NCI-H2196 (cell line): ENCODE measurements at regions not wholly inside any gene's neighbourhood (a gene's known extent, or its start where the extent isn't known, plus 50 kb on each side); places are given as distances from the start of the nearest gene placed in this dataset.

Experiments used
- DNase-seq: peaks from one replicate; lab custom pipeline; 2025; ENCODE audit not compliant: unreplicated experiment; lab: John Stamatoyannopoulos, UW

- no peak for DNase-seq
Observed at GRCh38 chr10:130808243-130808642, 503.3 kb downstream of the TCERG1L start.

- DNase-seq = no peak
Observed at GRCh38 chr10:130808686-130809085, 502.8 kb downstream of the TCERG1L start.

DNA sequence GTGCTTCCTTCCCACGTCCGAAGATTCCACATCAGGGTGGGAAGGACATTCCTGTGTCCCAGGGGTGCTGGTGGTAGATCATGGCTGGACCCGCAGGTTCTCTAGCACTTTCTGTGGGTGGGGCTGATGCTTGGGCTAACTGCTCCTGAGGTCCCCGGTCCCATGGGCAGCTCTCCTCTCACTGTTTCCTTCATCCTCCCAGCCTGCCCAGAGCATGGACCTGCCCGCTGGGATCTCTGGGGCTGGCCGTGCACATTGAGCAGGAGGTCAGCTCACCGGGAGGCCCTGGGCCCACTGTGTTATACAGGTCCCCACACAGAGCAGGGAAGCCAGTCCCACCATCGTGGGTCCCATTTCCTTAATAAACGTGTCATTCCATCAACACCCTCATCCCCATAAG, 502.3 kb downstream of the TCERG1L start:
- no peak for DNase-seq

GRCh38 chr10:130809761-130810515, 501.6 kb downstream of the TCERG1L start:
- DNase-seq = no peak

GRCh38 chr10:130810856-130811255, 500.7 kb downstream of the TCERG1L start:
- DNase-seq = no peak

DNA sequence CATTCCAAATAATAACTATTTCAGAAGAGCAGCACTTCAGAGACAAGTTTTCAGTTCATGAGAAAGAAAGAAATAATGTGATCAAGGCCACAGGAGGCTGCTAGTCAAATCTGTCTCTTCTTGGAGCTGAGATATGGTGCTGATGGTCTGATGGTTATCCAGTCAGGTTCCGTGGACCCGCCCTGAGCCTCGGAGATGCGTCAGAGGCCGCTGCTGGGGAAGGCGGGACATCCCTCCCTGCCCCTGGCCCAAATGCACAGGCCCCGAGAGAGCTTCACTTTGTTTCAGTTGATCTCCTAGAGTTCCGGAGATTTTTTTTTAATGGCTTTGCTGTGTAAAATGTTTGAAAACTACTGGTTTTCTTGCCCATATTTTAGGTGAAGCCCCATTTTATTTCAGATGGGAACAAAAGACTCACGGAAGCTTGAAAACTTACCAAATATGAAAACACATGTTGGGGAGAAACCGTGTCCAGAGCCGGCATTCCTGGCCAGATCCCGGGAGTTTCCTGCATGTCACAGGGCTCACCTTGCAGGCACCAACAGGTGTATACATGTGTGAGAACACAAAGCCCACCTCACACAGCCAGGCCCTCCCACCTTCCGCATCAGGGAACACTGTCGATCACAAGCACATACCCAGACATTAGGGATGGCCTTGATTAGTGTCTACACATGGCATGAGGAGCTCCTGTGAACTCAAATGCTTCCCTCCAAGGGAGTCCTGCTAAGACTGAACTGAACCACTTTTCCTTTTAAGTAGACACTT, 499.0 kb downstream of the TCERG1L start:
- no peak for DNase-seq

DNA sequence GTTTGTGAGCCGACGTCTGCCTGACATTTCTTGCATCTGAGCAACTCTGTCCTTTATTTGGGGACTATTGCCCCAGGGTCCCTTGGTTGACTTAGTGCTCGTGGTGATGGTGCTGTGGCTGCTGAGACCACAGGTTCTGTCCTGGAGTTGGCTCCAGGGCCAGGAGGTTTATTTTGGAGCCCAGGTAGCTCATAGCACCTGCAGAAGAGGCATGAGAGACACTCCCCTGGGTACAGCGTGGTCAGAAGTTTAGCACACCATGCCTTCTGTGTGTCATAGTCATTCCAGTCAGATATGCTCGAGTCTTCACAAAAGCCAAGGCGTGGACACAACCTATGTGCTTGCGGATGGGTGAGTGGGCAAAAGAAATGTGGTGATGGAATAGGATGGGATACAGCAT, 496.9 kb downstream of the TCERG1L start:
- no peak for DNase-seq

DNA sequence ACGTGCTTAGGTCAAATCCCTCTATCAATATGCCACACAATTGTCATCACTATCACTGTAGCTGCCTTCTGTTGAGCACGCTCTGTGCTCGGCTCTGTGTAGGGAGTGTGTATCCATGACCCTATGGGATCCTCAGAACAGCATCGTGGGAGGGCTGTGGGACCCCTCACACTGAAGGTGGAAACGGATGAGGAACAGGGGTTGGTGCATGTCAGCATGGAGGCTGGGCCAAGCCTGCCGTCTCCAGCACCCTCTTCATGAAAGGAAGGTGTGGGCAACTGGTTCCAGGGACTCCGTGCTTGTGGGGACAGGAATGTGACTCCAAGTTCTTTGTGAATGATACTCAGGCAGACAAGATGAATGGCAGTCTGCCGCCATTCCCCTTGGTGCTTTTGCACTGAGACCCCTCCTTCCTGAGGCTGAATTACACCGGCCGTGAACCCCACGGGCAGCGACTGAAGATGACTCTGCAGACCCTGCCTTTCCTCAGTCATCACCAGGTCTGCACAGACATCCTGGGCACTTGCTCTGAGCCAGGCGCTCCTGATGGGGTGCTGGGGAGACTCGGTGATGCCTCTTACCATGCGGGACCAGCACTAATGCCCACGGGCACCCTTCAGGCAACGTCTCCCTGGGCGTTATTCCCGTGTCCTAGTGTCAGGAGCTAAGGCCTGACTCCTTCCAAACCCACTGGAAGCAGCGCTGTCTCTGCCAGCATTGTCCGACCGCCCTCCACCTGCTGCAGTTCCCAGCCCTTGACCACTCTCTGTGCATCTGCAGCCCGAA, 495.2 kb downstream of the TCERG1L start:
- no peak for DNase-seq

DNA sequence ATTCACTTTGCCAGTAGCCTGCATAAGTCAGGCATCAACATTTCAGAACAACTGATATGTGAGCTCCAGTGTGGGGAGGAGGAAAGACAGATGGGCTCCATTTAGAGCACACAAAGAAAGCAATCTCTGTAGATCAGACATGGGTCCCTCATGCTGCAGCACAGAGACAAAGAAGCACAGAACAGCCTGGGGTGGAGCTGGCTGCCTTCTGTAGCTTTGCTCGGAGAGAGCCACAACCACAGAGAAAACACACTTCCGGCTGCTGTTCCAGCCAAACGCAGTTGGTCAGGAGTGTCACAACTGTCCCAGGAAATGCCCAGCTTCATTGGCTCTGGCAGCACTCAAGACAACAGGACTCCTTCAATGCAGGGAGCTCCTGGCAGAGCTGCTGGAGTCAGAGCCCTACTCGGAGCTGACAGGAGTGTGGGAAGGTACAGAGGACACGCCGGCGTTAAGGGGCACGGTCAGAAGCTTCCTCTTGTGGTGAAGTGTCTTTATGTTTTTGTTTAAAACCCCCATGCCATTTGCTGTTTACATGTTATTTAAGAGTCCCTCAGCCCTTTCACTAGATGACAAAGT, 494.4 kb downstream of the TCERG1L start:
- DNase-seq = no peak

DNA sequence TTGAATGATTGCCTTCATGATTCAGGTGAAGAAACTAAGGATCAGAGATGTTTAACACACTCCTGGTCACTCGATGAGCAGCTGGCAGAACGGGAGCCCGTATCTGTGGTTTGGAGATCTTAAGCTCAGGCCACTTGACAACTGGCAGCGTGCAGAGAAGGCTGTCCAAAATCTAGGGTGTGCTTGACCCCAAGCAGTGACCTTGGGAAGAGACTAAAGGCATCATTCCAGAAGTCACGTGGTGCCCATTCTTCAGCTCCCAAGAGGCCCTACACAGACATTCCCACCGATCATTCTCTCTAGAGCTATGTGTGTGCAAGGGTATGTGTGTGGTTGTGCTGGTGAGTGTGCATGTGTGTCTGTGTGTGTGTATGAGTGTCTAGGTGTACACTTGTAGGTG, 493.8 kb downstream of the TCERG1L start:
- DNase-seq = no peak

DNA sequence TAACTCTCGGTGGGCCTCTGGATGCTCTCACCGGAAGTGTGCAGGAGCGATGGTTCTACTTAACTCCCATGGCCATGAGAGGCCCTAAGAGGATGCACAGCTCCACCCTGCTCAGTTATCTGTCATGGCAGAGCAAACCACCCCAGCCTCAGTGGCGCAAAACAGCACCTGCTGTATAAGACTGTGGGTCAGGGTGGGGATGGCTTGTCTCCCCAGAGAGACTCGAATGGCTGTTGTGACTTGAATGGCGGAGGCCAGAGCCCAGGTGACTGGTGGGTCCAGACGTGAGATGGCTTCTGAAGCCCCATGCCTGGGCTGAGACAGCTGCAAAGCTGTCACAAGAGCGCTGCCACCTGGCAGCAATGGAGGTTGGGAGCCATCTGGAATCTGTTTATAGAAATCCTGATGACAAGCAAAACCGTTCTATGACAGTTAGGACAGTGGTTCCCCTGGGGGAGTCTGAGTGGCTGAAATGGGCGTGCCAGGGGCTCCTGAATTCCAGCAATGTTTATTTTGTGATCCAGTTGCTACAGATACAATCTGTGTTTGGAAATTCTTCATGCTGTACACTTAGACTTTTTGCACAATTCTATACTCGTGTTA, 490.5 kb downstream of the TCERG1L start:
- DNase-seq = no peak

GRCh38 chr10:130824230-130825014, 487.1 kb downstream of the TCERG1L start:
- no peak for DNase-seq

GRCh38 chr10:130833596-130833995, 477.9 kb downstream of the TCERG1L start:
- DNase-seq = no peak

GRCh38 chr10:130834170-130834569, 477.4 kb downstream of the TCERG1L start:
- DNase-seq = no peak

- no peak for DNase-seq
Observed at GRCh38 chr10:130834573-130834972, 476.9 kb downstream of the TCERG1L start.

DNA sequence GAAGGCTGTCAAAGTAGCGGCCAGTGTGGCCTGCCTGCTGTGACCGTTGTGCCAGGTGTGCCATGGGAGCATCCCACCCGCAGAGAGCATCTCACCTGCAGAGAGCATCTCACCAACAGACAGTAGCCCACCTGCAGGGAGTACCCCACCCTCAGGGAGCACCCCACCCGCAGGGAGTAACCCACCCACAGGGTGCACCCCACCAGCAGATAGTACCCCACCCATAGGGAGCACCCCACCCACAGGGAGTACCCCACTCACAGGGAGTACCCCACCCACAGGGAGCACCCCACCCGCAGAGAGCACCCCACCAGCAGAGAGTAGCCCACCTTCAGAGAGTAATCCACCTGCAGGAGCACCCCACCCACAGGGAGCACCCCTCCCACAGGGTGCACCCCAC, 476.5 kb downstream of the TCERG1L start:
- no peak for DNase-seq

- DNase-seq = no peak
Observed at GRCh38 chr10:130836344-130836743, 475.2 kb downstream of the TCERG1L start.

DNA sequence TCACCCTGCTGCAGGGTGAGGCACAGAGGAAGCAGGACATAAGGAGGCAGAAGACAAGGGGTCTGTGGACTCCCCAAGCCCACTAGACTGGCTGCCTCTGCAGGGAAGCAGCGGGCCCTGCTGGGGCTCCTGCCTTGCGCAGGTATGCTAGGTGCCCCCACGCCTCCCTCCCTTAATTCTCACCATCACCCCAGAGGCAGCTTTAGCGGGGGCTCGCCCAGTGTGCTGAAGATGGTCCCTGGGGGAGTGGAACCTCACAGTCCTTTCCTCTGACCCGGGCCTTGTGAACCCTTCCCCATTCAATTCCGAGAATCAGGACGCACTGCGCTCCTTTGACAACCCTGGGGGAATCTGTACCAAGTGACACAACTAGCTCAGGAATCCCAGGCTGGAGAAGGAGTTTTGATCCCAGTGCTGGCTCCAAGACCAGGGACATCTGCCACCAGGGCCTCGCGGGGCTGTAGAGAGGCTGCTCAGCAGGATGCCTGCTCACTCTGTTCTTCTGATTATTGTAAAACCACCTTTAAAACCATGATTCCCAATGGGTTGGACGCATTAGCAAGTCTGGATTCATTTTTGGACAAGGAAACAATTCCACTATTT, 468.4 kb downstream of the TCERG1L start:
- no peak for DNase-seq

DNA sequence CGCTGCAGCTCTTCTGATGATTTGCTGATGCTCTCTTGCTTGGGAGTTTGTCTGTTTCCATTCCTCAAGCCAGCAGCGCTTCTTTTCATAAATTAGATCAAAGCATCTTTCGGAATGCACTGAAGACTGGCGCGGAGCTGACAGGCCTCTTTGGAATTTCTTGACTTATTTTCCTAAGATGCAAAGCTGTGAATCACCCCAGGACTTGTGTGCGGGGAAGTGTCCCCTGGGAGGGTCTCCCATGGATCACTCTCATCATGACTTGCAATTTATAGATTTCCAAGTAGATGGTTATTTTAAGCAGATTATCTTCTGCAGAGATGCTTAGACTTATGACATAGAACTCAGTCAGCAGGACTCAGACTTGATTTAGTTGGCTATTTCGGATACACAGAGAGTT, 467.2 kb downstream of the TCERG1L start:
- DNase-seq = no peak

- DNase-seq = no peak
Observed at GRCh38 chr10:130847170-130847569, 464.4 kb downstream of the TCERG1L start.
